GM19328 (cell line): ENCODE measurements at regions not wholly inside any gene's neighbourhood (a gene's known extent, or its start where the extent isn't known, plus 50 kb on each side); places are given as distances from the start of the nearest gene placed in this dataset.

Experiments
- ATAC-seq: cut with Tn5 transposase; IDR thresholded peaks from one replicate; pipeline ENCODE4 v1.9.1; 2021; ENCODE audit warnings: mild to moderate bottlenecking, moderate library complexity; ENCODE audit not compliant: unreplicated experiment

GRCh38 chr5:2506603-2507002, 244.9 kb downstream of the IRX2 start:
- ATAC-seq, result no peak

GRCh38 chr5:2505217-2505616, 246.3 kb downstream of the IRX2 start:
- no peak for ATAC-seq

DNA sequence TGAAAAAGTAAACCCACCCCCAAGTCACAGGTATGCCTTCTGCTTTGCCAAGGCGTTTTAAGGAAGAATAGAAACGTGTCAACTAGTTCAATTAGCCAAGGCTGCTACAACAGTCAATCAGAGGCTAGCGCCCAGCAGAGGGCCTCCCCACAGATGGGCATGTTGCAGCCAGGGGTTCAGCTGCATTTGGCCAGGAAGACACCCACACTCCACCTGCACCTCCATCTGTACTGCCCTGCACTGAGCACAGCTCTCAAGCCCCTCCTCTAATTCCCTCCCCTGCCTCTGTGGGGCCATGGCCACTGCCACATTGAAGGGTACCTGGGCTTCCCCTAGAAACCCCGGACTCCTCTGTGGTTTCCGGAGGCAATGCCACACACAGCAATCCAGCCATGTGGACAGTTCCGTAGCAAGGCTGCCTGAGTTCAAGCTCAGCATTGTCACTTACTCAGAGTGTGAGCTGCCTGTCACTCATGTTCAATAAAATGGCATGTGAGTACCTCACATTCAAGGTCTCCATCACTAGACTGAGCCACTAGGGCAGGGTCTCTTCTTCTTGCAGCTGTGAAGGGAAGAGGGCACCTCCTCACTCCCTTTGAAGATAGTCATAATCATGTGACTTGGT, 248.4 kb downstream of the IRX2 start:
- ATAC-seq, result no peak

DNA sequence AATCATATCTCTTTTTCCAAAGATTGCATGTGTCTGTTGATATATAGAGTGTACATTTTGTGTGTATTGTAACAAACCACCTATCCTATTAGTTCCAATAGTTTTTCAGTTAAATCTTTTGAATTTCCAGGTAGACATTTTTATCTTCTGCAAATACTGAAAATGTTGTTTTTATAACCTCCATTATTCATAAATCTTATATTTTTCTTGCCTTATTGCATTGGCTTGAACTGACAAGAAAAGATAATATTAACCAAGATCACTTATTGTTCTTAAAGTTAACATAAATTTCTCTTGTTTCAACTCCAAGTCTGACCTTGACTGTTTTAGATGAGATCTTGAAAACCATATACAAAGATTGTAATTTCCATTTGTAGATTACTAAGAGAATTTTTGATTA, 251.6 kb downstream of the IRX2 start:
- ATAC-seq, result no peak

GRCh38 chr5:2496891-2497290, 254.6 kb downstream of the IRX2 start:
- no peak for ATAC-seq

DNA sequence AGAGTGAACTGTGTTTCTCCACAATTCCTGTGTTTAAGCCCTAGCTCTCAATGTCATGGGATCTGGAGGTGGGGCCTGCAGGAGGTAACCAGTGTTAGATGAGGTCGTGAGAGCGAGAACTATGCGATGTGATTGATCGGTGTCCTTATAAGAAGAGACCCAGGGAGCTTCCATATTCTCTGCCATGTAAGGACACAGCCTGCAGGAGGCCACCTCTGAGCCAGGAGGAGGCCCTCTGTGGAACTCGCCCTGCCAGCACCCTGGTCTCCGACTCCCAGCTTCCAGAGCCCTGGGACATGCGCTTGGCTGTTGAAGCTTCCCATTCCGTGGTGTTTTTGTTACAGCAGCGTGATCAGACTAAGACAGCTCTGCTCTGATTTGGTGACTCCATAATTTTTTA, 255.4 kb downstream of the IRX2 start:
- ATAC-seq, result no peak

- ATAC-seq, result no peak
Measured at GRCh38 chr5:2493356-2493755, 258.1 kb downstream of the IRX2 start.

GRCh38 chr5:2492476-2492875, 259.0 kb downstream of the IRX2 start:
- ATAC-seq, result no peak

- no peak for ATAC-seq
Measured at GRCh38 chr5:2491846-2492245, 259.6 kb downstream of the IRX2 start.

- ATAC-seq, result no peak
Measured at GRCh38 chr5:2489306-2489705, 262.2 kb downstream of the IRX2 start.

DNA sequence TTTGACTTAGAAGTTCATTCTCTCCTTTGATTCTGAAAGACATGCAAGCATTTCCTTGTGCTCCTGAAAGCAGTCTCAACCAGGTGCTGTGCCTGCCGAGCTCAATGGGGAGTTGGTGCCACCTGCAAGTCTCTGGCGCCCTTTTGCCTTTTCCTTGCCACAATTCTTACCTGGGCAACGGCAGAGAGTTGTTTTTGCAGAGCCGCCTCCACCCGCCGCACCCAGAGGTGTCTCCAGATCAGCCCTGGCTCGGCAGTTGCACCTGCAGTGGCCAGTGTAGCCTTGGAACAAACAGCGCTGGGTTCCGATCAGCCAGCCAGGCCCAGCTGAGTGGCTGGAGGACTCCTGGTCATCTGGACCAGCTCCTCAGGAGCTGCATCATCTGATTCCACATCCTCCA, 262.9 kb downstream of the IRX2 start:
- no peak for ATAC-seq

GRCh38 chr5:2487152-2487763, 264.2 kb downstream of the IRX2 start:
- ATAC-seq, result no peak

GRCh38 chr5:2486373-2486772, 265.1 kb downstream of the IRX2 start:
- ATAC-seq, result no peak

- no peak for ATAC-seq
Measured at GRCh38 chr5:2482778-2483177, 268.7 kb downstream of the IRX2 start.

- ATAC-seq, result no peak
Measured at GRCh38 chr5:2480871-2481270, 270.6 kb downstream of the IRX2 start.

GRCh38 chr5:2475902-2476301, 275.6 kb downstream of the IRX2 start:
- no peak for ATAC-seq

GRCh38 chr5:2472670-2473069, 278.8 kb downstream of the IRX2 start:
- no peak for ATAC-seq

GRCh38 chr5:2471152-2471879, 280.2 kb downstream of the IRX2 start:
- ATAC-seq, result no peak

DNA sequence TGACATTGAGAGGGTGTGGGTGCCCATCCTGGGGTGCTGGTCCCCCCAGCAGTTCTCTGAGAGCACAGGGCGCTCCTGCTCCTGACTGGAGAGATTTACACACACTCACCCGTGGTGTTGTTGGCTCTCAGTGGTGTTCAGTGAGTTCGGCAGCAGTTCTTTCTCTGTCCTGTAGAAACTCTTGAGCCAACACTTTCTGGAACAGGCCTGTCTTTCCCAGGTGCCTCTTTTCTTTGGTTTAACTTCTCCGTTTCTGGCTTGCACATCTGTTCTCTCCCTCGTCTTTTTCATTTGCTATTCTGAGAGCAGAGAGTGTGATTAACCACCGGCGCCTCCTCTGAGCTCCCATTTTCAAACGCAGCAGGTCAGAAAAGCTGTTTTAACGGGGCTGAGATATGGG, 284.5 kb downstream of the IRX2 start:
- no peak for ATAC-seq

DNA sequence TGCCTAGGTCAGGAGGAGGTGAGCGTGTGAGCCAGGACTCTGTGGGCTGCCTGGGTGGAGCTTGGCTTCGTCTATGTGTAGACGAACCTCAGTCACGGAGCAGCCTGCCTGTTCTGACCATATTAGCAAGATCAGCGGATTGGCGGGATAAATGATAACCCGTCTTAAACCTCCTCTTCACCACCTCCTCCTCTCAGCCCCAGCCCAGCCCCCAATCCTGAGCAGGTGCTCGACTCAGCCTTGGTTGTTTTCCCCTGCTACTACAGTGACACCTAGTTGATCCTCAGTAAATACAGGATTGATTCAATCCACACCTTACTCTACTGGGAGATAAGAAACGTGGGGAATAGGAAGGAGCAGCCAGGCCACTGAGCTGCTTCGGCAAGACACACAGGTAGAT, 286.1 kb downstream of the IRX2 start:
- ATAC-seq, result no peak

DNA sequence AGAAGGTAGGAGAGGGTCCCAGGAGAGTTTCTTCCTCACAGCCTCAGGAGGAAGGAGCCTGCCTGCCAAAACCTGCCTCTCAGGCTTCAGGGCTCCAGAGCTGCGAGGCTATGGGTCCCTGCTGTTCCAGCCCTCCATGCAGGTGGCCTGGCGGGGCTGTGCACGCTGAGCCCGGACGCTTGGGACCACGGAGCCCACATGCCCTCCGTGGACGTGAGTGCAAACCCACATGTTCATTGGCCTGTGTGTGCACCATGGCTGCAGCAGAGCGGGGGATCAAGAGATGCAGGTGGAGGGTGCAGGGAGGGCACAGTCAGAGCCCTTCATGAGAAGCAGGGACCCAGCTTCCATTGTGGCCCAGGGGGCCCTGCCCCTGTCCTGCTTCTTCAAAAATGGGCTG, 287.3 kb downstream of the IRX2 start:
- no peak for ATAC-seq
